ENCODE measurements at regions not wholly inside any gene's neighbourhood (a gene's known extent, or its start where the extent isn't known, plus 50 kb on each side); places are given as distances from the start of the nearest gene placed in this dataset.
"Not testable (repeated sequence)": the region's sequence is repeated elsewhere in the genome, so short reads cannot be mapped to it uniquely, and the experiment has no call there.

DNA sequence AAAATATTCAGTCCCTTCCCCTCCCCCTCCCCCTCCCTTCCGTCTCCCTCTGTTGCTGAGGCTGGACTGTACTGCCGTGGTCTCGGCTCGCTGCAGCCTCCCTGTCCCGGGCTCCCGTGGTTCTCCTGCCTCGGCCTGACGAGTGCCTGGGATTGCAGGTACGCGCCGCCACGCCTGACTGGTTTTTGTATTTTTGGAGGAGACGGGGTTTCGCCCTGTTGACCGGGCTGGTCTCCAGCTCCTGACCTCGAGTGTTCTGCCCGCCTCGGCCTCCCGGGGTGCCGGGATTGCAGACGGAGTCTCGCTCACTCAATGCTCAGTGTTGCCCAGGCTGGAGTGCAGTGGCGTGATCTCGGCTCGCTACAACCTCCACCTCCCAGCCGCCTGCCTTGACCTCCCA lies 135.5 kb upstream of the PROKR2 start:
- H3K36me3 ChIP-seq; H3K4me1 ChIP-seq; H3K27ac ChIP-seq; ATAC-seq; H3K4me3 ChIP-seq; H3K27me3 ChIP-seq; intact Hi-C loops (cut with DNase I); H3K9me3 ChIP-seq: not testable (repeated sequence)
- peak in 1 of 4 donors; percentile 65 for DNase-seq

DNA sequence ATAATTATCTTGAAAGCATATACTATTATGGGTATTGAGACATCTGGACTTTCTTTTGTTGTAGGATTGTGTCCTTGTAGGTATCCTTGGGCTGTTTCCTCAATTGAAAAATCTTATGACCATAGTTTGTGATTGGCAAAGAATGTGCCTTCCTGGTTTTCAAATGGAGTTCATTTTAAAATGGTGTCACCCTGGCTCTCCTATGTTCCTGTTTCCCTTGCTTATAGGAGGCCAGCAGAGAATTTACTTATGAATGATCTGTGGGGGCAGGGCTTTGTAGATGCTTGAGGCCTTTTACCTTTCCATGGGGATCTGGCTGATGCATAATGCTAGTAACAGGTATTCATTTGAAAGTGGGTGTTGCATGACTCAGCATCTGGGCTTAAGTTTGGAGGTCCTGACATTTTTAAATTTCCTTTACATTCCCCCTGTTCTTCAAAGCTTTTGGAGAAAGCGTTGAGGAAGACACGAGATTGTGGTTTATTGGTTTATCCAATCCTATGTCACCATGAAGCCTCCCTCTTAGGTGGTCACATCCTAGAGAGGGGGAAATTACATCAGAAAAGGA lies 135.0 kb upstream of the PROKR2 start:
- DNase-seq, result no peak
- intact Hi-C loops (cut with DNase I), result no loop called here
- ATAC-seq, result no peak
- Histone ChIP-seq H3K9me3 (no peaks in the 10 kb centered on the region), H3K4me1 (no peaks in the 10 kb centered on the region), H3K4me3 (no peak overlapping the region), H3K27ac (no peak overlapping the region), H3K27me3 (peaks cover 0 to 9% of the 10 kb centered on the region in 2 donors), H3K36me3 (no peaks in the 10 kb centered on the region)
- TF ChIP-seq, protein P1, sequence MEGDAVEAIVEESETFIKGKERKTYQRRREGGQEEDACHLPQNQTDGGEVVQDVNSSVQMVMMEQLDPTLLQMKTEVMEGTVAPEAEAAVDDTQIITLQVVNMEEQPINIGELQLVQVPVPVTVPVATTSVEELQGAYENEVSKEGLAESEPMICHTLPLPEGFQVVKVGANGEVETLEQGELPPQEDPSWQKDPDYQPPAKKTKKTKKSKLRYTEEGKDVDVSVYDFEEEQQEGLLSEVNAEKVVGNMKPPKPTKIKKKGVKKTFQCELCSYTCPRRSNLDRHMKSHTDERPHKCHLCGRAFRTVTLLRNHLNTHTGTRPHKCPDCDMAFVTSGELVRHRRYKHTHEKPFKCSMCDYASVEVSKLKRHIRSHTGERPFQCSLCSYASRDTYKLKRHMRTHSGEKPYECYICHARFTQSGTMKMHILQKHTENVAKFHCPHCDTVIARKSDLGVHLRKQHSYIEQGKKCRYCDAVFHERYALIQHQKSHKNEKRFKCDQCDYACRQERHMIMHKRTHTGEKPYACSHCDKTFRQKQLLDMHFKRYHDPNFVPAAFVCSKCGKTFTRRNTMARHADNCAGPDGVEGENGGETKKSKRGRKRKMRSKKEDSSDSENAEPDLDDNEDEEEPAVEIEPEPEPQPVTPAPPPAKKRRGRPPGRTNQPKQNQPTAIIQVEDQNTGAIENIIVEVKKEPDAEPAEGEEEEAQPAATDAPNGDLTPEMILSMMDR (IDR thresholded peaks at IDR 0.05), result no peak

DNA sequence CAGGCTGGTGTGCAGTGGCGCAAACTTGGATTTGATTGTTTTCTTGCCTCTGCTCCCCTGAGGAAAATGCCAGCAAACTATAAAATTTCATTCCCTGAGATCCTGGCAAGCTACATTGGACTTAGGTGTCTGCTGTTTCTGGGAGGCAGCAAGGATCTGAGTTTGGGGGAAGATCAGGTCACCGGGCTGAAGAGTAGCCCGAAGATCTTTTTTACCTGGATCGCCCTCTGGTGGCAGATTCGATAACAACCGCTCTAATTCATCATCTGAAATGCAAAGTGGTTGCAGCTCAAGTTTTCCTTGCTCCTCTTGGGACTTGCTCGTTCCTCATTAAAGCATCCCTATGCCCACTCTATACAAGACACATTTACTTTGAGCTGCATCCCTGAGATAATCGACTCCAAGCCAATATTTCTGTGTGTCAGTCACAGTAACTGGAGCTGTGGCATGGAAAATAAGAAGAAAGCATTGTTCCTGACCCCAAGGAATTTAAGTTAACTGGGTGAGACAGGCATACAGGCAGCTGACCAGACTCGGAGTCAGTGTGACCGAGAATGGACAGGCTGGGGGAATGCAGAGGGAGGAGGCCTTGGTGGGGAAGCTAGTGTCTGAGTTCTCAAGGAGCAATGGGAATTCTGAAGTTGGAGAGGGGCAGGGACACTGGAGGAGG lies 131.8 kb upstream of the PROKR2 start:
- no peaks in the 10 kb centered on the region for H3K9me3 ChIP-seq
- intact Hi-C loops (cut with DNase I), result no loop called here
- TF ChIP-seq, protein P1 (IDR thresholded peaks at IDR 0.05), result peak; percentile 44 to 66
- H3K36me3 ChIP-seq, result no peaks in the 10 kb centered on the region
- peaks cover 0 to 35% of the 10 kb centered on the region in 2 donors for H3K27me3 ChIP-seq
- no peaks in the 10 kb centered on the region for H3K4me1 ChIP-seq
- H3K4me3 ChIP-seq, result no peak overlapping the region
- ATAC-seq (peak; percentile 71), DNase-seq (peak in 2 of 4 donors; percentile 7 to 21)
- H3K27ac ChIP-seq, result no peak overlapping the region

DNA sequence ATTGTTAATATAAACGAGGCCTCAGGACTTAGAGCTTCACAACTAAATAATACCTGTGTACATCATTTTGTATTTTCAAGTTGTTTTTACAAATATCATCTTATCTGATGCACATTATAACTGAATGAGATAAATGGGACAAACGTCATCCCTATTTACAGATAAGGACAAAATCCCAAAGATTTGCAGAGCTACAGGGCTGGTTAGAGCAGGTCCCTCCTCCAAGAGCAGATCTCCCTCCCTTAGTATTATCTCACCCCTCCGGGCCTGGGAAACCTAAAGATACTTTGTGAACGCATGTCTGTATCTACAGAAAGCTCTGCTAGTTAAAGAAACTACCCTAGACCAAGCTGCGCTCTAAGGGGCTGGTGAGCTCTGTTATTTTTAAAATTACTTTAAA lies 130.4 kb upstream of the PROKR2 start:
- Histone ChIP-seq H3K4me1 (no peaks in the 10 kb centered on the region), H3K27me3 (peaks cover 0 to 38% of the 10 kb centered on the region in 2 donors), H3K4me3 (no peak overlapping the region), H3K9me3 (no peaks in the 10 kb centered on the region), H3K36me3 (no peaks in the 10 kb centered on the region), H3K27ac (no peak overlapping the region)
- DNase-seq (no peak), ATAC-seq (no peak)
- TF ChIP-seq, protein P1 (IDR thresholded peaks at IDR 0.05), result no peak
- intact Hi-C loops (cut with DNase I), result no loop called here

DNA sequence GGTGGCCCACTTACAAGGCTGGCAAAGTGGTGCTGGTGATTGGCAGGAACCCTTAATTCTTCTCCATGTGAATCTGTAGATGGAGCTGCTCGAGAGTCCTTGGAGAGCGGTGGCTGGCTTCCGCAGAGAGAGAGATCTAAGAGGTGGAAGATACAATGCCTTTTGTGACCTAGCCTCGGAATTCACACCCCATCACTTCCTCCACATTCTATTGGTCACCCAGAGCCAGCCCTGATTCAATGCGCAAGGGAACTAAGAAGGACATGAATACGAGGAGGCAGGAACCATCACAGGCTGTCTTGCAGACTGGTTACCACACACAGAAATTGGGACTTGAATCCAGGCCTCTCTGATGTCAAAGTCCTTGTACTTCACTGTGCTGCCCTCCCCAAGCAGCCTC lies 128.9 kb upstream of the PROKR2 start:
- Histone ChIP-seq H3K4me1 (no peaks in the 10 kb centered on the region), H3K27me3 (peaks cover 0 to 42% of the 10 kb centered on the region in 2 donors), H3K36me3 (no peaks in the 10 kb centered on the region), H3K27ac (no peak overlapping the region), H3K9me3 (no peaks in the 10 kb centered on the region), H3K4me3 (no peak overlapping the region)
- ATAC-seq, result no peak
- DNase-seq, result no peak
- intact Hi-C loops (cut with DNase I), result no loop called here
- TF ChIP-seq, protein P1 (IDR thresholded peaks at IDR 0.05), result no peak
